H7 (cell line): ENCODE measurements at regions not wholly inside any gene's neighbourhood (a gene's known extent, or its start where the extent isn't known, plus 50 kb on each side); places are given as distances from the start of the nearest gene placed in this dataset.
"Not testable (repeated sequence)": the region's sequence is repeated elsewhere in the genome, so short reads cannot be mapped to it uniquely, and the experiment has no call there.

Experiments
- DNase-seq: peaks from one replicate; pipeline ENCODE4 v3.0.0; 2012
- H3K27me3 ChIP-seq: 2 replicates; pipeline ENCODE4 v1.6.0; 2011; ENCODE audit warnings: mild to moderate bottlenecking, low read length; ENCODE audit not compliant: control insufficient read depth, insufficient read depth
- H3K36me3 ChIP-seq: replicated peaks from 2 replicates; pipeline ENCODE4 v1.5.1; 2011; ENCODE audit warnings: low read length; ENCODE audit not compliant: control insufficient read depth, insufficient read depth
- H3K4me3 ChIP-seq: 2 replicates; pipeline ENCODE4 v1.5.1; 2011; ENCODE audit warnings: low read depth, mild to moderate bottlenecking, control low read depth, low read length, moderate library complexity; ENCODE audit not compliant: insufficient read depth

DNA sequence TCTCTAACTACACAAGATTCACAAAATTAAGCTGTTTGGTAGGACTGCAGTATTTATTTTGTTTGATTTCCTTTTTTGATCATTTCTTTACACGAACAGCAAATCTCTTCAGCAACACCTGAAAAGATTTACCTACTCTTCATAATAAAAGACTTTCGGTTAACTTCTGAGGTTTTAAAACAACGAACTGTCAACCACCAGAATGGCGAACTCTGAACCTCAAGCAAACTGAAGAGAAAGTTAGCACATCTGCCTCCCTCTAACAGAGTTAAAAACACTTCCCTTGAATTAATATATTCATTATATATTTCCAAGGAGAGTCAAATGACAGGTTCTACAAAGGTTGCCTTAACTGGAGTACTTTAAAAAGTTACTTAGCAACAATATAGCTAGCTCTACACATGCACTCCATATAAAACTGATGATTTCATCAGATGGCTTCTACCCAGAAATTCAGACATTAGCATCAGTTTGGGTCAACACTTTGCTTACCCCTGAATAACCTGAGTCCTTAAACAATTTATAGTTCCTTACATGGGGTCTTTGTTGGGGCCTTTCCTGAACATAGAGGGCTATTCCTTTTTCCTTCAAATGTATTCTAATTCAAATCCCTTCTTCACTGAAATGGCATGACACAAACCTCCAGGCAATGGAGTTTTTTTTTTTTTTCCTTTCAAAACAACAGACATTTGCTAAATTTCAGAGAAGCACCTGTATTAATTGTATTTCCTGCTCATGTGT is 118.3 kb downstream of the SEM1 start:
- H3K36me3 ChIP-seq = no peaks in the 10 kb centered on the region
- H3K27me3 ChIP-seq = no peaks in the 10 kb centered on the region
- no peak overlapping the region for H3K4me3 ChIP-seq
- DNase-seq = no peak

DNA sequence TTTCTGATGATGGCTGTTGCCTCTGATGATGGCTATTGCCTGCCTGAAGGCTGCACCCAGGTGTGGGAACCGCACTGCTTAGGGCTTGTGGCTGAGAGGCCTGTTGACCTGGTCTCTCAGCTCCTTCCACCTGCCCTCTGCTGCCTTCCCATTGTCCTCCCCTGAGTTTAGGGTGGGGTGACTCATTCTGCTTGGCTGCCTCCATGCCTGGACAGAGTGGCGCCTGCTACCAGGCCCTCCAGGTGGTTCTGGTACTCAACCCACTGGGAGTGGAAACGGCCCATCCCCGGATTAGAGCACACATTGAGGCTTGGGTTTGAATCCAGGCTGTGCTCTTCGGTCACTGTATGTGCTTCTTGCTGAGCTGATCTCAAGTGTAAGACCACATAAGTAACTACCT is 120.6 kb downstream of the SEM1 start:
- H3K4me3 ChIP-seq = no peak overlapping the region
- DNase-seq = peak; percentile 6
- no peaks in the 10 kb centered on the region for H3K36me3 ChIP-seq
- H3K27me3 ChIP-seq = no peaks in the 10 kb centered on the region

GRCh38 chr7:96579119-96579518 is 130.5 kb downstream of the SEM1 start:
- Histone ChIP-seq H3K27me3 (no peaks in the 10 kb centered on the region), H3K4me3 (no peak overlapping the region), H3K36me3 (no peaks in the 10 kb centered on the region)
- no peak for DNase-seq

DNA sequence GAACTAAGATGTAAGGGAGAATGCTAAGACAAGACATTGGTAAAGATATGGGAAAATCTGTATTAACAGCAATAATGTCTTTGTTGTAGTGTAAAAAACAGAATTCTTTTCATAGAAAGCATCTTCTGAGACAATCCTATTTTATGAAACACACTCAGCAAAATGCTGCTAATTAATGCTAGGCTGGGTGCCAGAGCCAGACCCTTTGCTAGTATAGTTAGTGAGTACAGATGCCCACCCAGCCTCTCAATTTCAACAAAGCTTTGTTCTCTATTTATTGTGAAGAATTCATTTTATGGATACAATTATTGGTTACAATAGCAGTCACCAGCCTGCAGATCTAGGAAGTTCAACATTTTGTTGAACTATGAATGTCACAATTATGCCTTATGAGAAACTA is 131.0 kb downstream of the SEM1 start:
- no peaks in the 10 kb centered on the region for H3K27me3 ChIP-seq

GRCh38 chr7:96563409-96563808 is 146.2 kb downstream of the SEM1 start:
- H3K4me3 ChIP-seq = no peak overlapping the region
- H3K27me3 ChIP-seq = no peaks in the 10 kb centered on the region
- no peak for DNase-seq
- H3K36me3 ChIP-seq = no peaks in the 10 kb centered on the region

More for the DNA sequence above, 131.0 kb downstream of the SEM1 start:
- H3K4me3 ChIP-seq = no peak overlapping the region
- H3K36me3 ChIP-seq = no peaks in the 10 kb centered on the region
- no peak for DNase-seq

DNA sequence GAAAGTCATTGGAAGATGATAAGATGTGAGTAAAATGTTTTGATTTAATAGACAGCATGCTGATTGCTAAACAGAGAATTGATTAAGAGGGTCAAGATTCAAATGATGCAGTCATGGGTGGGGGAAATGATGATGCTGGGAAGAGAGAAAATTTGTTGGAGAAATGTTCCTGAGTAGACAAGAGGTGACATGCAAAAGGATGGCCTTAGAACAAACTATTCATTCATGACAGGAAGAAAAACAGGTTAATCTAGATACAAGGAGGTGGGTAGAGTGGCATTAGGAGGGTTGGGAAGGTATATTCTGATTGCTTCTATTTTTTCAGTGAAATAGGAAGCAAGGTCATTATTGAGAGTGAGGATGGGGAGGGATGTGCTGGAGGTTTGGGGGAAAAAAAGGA is 146.7 kb downstream of the SEM1 start:
- no peaks in the 10 kb centered on the region for H3K27me3 ChIP-seq
- H3K4me3 ChIP-seq = no peak overlapping the region
- H3K36me3 ChIP-seq = no peaks in the 10 kb centered on the region
- DNase-seq = no peak

GRCh38 chr7:96562458-96562857 is 147.2 kb downstream of the SEM1 start:
- no peak for DNase-seq
- no peak overlapping the region for H3K4me3 ChIP-seq
- H3K27me3 ChIP-seq = no peaks in the 10 kb centered on the region
- H3K36me3 ChIP-seq = no peaks in the 10 kb centered on the region

DNA sequence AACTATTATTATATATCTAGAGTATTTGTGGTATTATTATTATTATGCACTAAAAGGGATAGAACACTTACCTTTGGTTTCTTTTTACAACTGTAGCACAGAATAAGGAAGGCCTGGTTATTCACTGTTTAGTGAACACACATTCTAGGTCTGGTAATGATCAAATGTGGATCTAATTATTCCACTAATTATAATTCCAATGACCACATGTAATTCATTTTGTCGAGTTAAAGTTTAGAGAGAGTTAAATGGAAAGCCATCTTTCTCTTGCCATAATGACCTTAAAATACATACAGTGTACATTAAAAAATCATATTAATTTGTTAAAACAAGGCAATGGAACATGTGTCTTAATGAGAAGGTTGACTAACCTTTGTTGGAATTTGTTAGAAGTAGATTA is 147.8 kb downstream of the SEM1 start:
- no peak for DNase-seq
- H3K27me3 ChIP-seq = no peaks in the 10 kb centered on the region
- no peak overlapping the region for H3K4me3 ChIP-seq
- H3K36me3 ChIP-seq = no peaks in the 10 kb centered on the region

DNA sequence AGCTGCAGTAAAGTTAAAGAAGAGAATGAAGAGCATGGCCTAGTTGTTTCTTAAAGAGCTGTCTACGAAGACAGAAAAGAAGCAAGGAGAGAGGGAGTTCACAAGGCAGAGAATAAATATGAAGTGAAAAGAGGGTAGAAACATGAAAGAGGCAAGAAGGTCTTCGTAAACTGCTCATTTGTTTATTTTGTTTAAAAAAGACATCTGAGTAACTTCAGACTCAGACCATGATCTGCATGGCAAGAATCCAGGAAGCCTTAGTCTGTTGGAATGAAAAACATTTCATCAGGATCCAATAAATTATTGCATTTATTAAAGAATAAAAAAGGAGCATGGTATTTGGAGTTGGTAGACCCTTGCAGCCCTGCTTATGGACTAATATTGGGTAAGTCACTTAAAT is 151.1 kb downstream of the SEM1 start:
- DNase-seq = no peak
- no peaks in the 10 kb centered on the region for H3K36me3 ChIP-seq
- H3K27me3 ChIP-seq = no peaks in the 10 kb centered on the region
- no peak overlapping the region for H3K4me3 ChIP-seq

GRCh38 chr7:96558093-96558492 is 151.6 kb downstream of the SEM1 start:
- Histone ChIP-seq H3K27me3 (no peaks in the 10 kb centered on the region), H3K36me3 (no peaks in the 10 kb centered on the region), H3K4me3 (no peak overlapping the region)
- DNase-seq = no peak

- DNase-seq, H3K27me3 ChIP-seq, H3K36me3 ChIP-seq: not testable (repeated sequence)
- H3K4me3 ChIP-seq = peak overlapping the region; percentile 10; the same call in 1 of the 2 replicates
Measured at GRCh38 chr7:96557598-96557997, 152.0 kb downstream of the SEM1 start.

GRCh38 chr7:96548664-96549063 is 161.0 kb downstream of the SEM1 start:
- H3K36me3 ChIP-seq = no peaks in the 10 kb centered on the region
- H3K27me3 ChIP-seq = no peaks in the 10 kb centered on the region
- H3K4me3 ChIP-seq = no peak overlapping the region
- no peak for DNase-seq

GRCh38 chr7:96547371-96547811 is 162.3 kb downstream of the SEM1 start:
- no peak for DNase-seq
- H3K4me3 ChIP-seq = no peak overlapping the region

DNA sequence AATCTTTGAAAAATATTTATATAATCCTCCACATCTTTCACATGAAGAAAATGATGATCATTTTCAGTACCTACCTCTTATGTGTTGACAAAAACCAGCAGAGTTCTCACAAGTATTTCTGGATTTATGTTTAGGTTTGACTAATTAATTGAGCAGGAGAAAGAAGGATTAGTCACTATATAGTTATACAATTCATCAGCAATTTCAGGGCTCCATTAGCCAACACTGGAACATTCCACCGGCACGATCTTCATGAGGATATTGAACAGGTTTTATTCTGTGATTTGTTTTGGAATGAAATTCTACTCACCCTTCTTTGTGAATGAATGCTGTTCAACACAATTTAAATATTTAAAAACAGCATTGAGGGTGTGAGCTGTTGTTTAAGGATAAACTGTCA is 163.2 kb downstream of the SEM1 start:
- H3K27me3 ChIP-seq = no peaks in the 10 kb centered on the region
- no peak overlapping the region for H3K4me3 ChIP-seq
- no peaks in the 10 kb centered on the region for H3K36me3 ChIP-seq
- DNase-seq = no peak

More at GRCh38 chr7:96547371-96547811, 162.3 kb downstream of the SEM1 start:
- Histone ChIP-seq H3K36me3 (no peaks in the 10 kb centered on the region), H3K27me3 (no peaks in the 10 kb centered on the region)

- DNase-seq = no peak
- H3K36me3 ChIP-seq = no peaks in the 10 kb centered on the region
- no peaks in the 10 kb centered on the region for H3K27me3 ChIP-seq
- no peak overlapping the region for H3K4me3 ChIP-seq
Measured at GRCh38 chr7:96539471-96539870, 170.2 kb downstream of the SEM1 start.

DNA sequence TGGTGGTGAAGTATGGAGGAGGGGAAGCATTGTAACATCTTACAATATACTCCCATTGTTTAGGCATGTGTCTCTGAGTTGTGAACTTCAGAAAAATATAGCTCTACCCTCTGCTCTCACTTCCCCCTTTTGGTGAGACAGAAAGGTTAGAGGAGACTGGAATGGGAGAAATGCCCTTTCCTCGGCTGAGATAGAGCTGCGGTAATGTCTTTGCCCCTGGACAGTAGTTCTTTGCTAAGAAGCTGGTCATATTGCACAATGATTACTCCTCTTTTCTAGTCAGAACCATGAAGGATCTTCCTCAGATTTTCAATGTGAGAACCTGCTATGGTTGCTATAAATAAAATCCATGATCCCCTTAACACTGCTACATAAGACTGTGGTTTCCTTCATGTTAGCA is 171.0 kb downstream of the SEM1 start:
- Histone ChIP-seq H3K36me3 (no peaks in the 10 kb centered on the region), H3K27me3 (no peaks in the 10 kb centered on the region), H3K4me3 (no peak overlapping the region)
- DNase-seq = no peak
